ENCODE measurements at regions not wholly inside any gene's neighbourhood (a gene's known extent, or its start where the extent isn't known, plus 50 kb on each side); places are given as distances from the start of the nearest gene placed in this dataset.

GRCh38 chr16:20241321-20241720, 86.0 kb downstream of the GP2 start:
- POLR2A ChIA-PET, result no interaction called here
- H2AFZ ChIP-seq (ENCODE audit: low read depth, low read length), result no peak overlapping the region
- H3K4me3 ChIP-seq (replicated peaks in 1 of 3; ENCODE audit: insufficient read depth in 1 of 3, low read depth in 1 of 3, low read length in 3 of 3), result no peak overlapping the region
- H3K4me2 ChIP-seq (ENCODE audit: insufficient read depth, low read length), result no peak overlapping the region
- no peak for TF ChIP-seq CTCF (IDR thresholded peaks at IDR 0.05; ENCODE audit: extremely low read depth in 1 of 2, insufficient read depth in 1 of 2, low read depth in 1 of 2, low read length in 2 of 2)
- no peak for TF ChIP-seq POLR2A (IDR thresholded peaks at IDR 0.05; ENCODE audit: low read depth, low read length)
- no peak for TF ChIP-seq POLR2AphosphoS5 (IDR thresholded peaks at IDR 0.05; ENCODE audit: insufficient read depth, low read depth, low read length)
- no peak for TF ChIP-seq EZH2 (IDR thresholded peaks at IDR 0.05; ENCODE audit: borderline replicate concordance, low read depth, low read length, severe bottlenecking)
- no peak for TF ChIP-seq MYC (IDR thresholded peaks at IDR 0.05; ENCODE audit: low read depth, low read length)
- no peak for TF ChIP-seq GATA2 (IDR thresholded peaks at IDR 0.05; ENCODE audit: insufficient read depth, insufficient read length, low read depth, low read length)
- TF ChIP-seq JUN (IDR thresholded peaks at IDR 0.05; ENCODE audit: borderline replicate concordance, insufficient read depth, insufficient read length, low read depth), result no peak
- no peak for TF ChIP-seq FOS (IDR thresholded peaks at IDR 0.05; ENCODE audit: borderline replicate concordance, insufficient read depth, low read length)
- TF ChIP-seq MAX (IDR thresholded peaks at IDR 0.05; ENCODE audit: insufficient read depth, insufficient read length), result no peak
- CTCF ChIA-PET, result interaction anchor here (1.1 kb wide), 1 partner anchor 9 kb away, joined by 3 read pairs; no protein-coding TSS in a partner anchor
- H3K27ac ChIP-seq (ENCODE audit: insufficient read depth, low read depth, low read length), result no peak overlapping the region
- no peaks in the 10 kb centered on the region for H3K36me3 ChIP-seq (ENCODE audit: control insufficient read depth in 2 of 2, extremely low read depth in 1 of 2, insufficient read depth in 2 of 2, low read length in 2 of 2)
- peaks cover 2% of the 10 kb centered on the region for H3K9me3 ChIP-seq (replicated peaks; ENCODE audit: control insufficient read depth, insufficient read depth, low read length)
- H3K9ac ChIP-seq (replicated peaks; ENCODE audit: extremely low read depth, insufficient read depth, low read length), result no peak overlapping the region
- no peaks in the 10 kb centered on the region for H4K20me1 ChIP-seq (replicated peaks; ENCODE audit: control insufficient read depth, extremely low read depth, insufficient read depth, low read length)
- H3K27me3 ChIP-seq (ENCODE audit: control insufficient read depth in 2 of 2, insufficient read depth in 2 of 2, low read length in 2 of 2), result no peaks in the 10 kb centered on the region
- BruUV-seq (replicated peaks), result no TSS peak
- intact Hi-C loops (cut with micrococcal nuclease) (no loop called here), dilution Hi-C loops (cut with MboI; ENCODE audit: extremely low pct_ligation_motif_present, low sequenced_read_pairs) (no loop called here)
- H3K79me2 ChIP-seq (ENCODE audit: control insufficient read depth, insufficient read depth, low read length), result no peaks in the 10 kb centered on the region
- H3K9me1 ChIP-seq (replicated peaks; ENCODE audit: control insufficient read depth, extremely low read depth, insufficient read depth, low read length), result no peaks in the 10 kb centered on the region
- FAIRE-seq, result no peak
- no peak for DNase-seq (ENCODE audit: low read depth, low spot score)
- H3K4me1 ChIP-seq (ENCODE audit: control insufficient read depth, extremely low read depth, insufficient read depth, low read length), result no peaks in the 10 kb centered on the region
